H9 (cell line): ENCODE measurements at regions not wholly inside any gene's neighbourhood (a gene's known extent, or its start where the extent isn't known, plus 50 kb on each side); places are given as distances from the start of the nearest gene placed in this dataset.

Experiments used
- DNase-seq: peaks from one replicate; pipeline ENCODE4 v3.0.0-alpha.2; 2017
- H2AFZ ChIP-seq: one replicate; pipeline ENCODE4 v1.6.1; 2013; ENCODE audit warnings: mild to moderate bottlenecking, low read length, control low read depth, moderate library complexity
- H2AK5ac ChIP-seq: 2 replicates; pipeline ENCODE4 v1.6.1; 2013; ENCODE audit warnings: low read length, control low read depth, mixed read lengths; ENCODE audit not compliant: insufficient read length
- H2BK120ac ChIP-seq: one replicate; pipeline ENCODE4 v1.6.1; 2013; ENCODE audit warnings: low read depth, mild to moderate bottlenecking, low read length, control low read depth, inconsistent platforms; ENCODE audit not compliant: poor library complexity, severe bottlenecking
- H2BK12ac ChIP-seq: 2 replicates; pipeline ENCODE4 v1.6.1; 2013; ENCODE audit warnings: low read length, control low read depth, mixed read lengths, low read depth; ENCODE audit not compliant: insufficient read length
- H2BK15ac ChIP-seq: 2 replicates; pipeline ENCODE4 v1.6.1; 2013; ENCODE audit warnings: low read depth, low read length, control low read depth
- H2BK20ac ChIP-seq: one replicate; pipeline ENCODE4 v1.6.1; 2013; ENCODE audit warnings: low read depth, mild to moderate bottlenecking, low read length, control low read depth, inconsistent platforms; ENCODE audit not compliant: poor library complexity, severe bottlenecking
- H2BK5ac ChIP-seq: 2 replicates; pipeline ENCODE4 v1.6.1; 2013; ENCODE audit warnings: low read length, control low read depth, mixed read lengths; ENCODE audit not compliant: insufficient read length
- H3K14ac ChIP-seq: 2 replicates; pipeline ENCODE4 v1.6.1; 2013; ENCODE audit warnings: low read length, control low read depth; ENCODE audit not compliant: insufficient read depth
- H3K18ac ChIP-seq: 2 replicates; pipeline ENCODE4 v1.6.1; 2013; ENCODE audit warnings: low read depth, mild to moderate bottlenecking, mixed read lengths, low read length, control low read depth; ENCODE audit not compliant: insufficient read length
- H3K23ac ChIP-seq: 2 replicates; pipeline ENCODE4 v1.6.1; 2013; ENCODE audit warnings: low read length, control low read depth, mixed read lengths, low read depth; ENCODE audit not compliant: insufficient read length
- H3K23me2 ChIP-seq: 2 replicates; pipeline ENCODE4 v1.6.1; 2013; ENCODE audit warnings: low read depth, mild to moderate bottlenecking, mixed read lengths, low read length, control low read depth; ENCODE audit not compliant: insufficient read length, poor library complexity, severe bottlenecking
- H3K27ac ChIP-seq: 2 replicates; pipeline ENCODE4 v1.5.1; 2013; ENCODE audit warnings: low read length, control low read depth, mixed read lengths, low read depth; ENCODE audit not compliant: insufficient read length
- H3K27me3 ChIP-seq: 2 replicates; pipeline ENCODE4 v1.6.1; 2013; ENCODE audit warnings: low read length, control low read depth, inconsistent platforms; ENCODE audit not compliant: insufficient read depth
- H3K4ac ChIP-seq: 2 replicates; pipeline ENCODE4 v1.6.1; 2013; ENCODE audit warnings: low read depth, mild to moderate bottlenecking, control low read depth, inconsistent platforms, low read length, moderate library complexity
- H3K4me1 ChIP-seq: 2 replicates; pipeline ENCODE4 v1.6.1; 2013; ENCODE audit warnings: low read length, control low read depth, inconsistent platforms; ENCODE audit not compliant: insufficient read depth
- H3K4me2 ChIP-seq: 2 replicates; pipeline ENCODE4 v1.6.1; 2013; ENCODE audit warnings: low read length, control low read depth, mixed read lengths; ENCODE audit not compliant: insufficient read length, insufficient read depth
- H3K56ac ChIP-seq: 2 replicates; pipeline ENCODE4 v1.6.1; 2013; ENCODE audit warnings: low read depth, mild to moderate bottlenecking, mixed read lengths, low read length, control low read depth; ENCODE audit not compliant: insufficient read length
- H3K79me1 ChIP-seq: 2 replicates; pipeline ENCODE4 v1.6.1; 2013; ENCODE audit warnings: low read depth, mild to moderate bottlenecking, moderate library complexity, low read length, control low read depth, inconsistent platforms; ENCODE audit not compliant: insufficient read depth, poor library complexity, severe bottlenecking
- H3K79me2 ChIP-seq: 2 replicates; pipeline ENCODE4 v1.6.1; 2013; ENCODE audit warnings: low read length, control low read depth, inconsistent platforms; ENCODE audit not compliant: insufficient read depth
- H3K9ac ChIP-seq: 2 replicates; pipeline ENCODE4 v1.6.1; 2013; ENCODE audit warnings: low read length, control low read depth, mixed read lengths; ENCODE audit not compliant: insufficient read length; ENCODE audit errors: extremely low read depth
- H3K9me3 ChIP-seq: one replicate; pipeline ENCODE4 v1.6.1; 2013; ENCODE audit warnings: low read depth, low read length, inconsistent platforms; ENCODE audit not compliant: control insufficient read depth
- H3T11ph ChIP-seq: one replicate; pipeline ENCODE4 v1.6.1; 2013; ENCODE audit warnings: mild to moderate bottlenecking, low read length, control low read depth, inconsistent platforms
- H4K20me1 ChIP-seq: one replicate; pipeline ENCODE4 v1.6.1; 2013; ENCODE audit not compliant: control insufficient read depth, insufficient read length, insufficient read depth
- H4K5ac ChIP-seq: 2 replicates; pipeline ENCODE4 v1.6.1; 2013; ENCODE audit warnings: low read depth, mild to moderate bottlenecking, mixed read lengths, low read length, control low read depth; ENCODE audit not compliant: insufficient read length
- H4K8ac ChIP-seq: replicated peaks from 2 replicates; pipeline ENCODE4 v1.6.1; 2013; ENCODE audit warnings: low read length, control low read depth, mixed read lengths, low read depth; ENCODE audit not compliant: insufficient read length
- H4K91ac ChIP-seq: 2 replicates; pipeline ENCODE4 v1.6.1; 2013; ENCODE audit warnings: low read depth, mild to moderate bottlenecking, moderate library complexity, mixed read lengths, low read length, control low read depth; ENCODE audit not compliant: insufficient read length
- H3K27ac Mint-ChIP-seq, 3 experiments: 2 replicates in 2 of 3; 3 replicates in 1 of 3; pipeline ENCODE4 v1.8.0; 2020 to 2021; ENCODE audit warnings: mixed read lengths in 3 of 3, mild to moderate bottlenecking in 1 of 3, moderate library complexity in 1 of 3
- H3K27me3 Mint-ChIP-seq: 2 replicates; pipeline ENCODE4 v1.8.0; 2021; ENCODE audit warnings: low read depth, mild to moderate bottlenecking, moderate library complexity, mixed read lengths
- H3K36me3 Mint-ChIP-seq, 3 experiments: 2 replicates in 2 of 3; 3 replicates in 1 of 3; pipeline ENCODE4 v1.8.0; 2020 to 2021; ENCODE audit warnings: low read depth in 3 of 3, mixed read lengths in 3 of 3; ENCODE audit not compliant: insufficient read depth in 1 of 3
- H3K4me1 Mint-ChIP-seq, 2 experiments: 2 replicates each; pipeline ENCODE4 v1.8.0; 2020; ENCODE audit warnings: mixed read lengths in 2 of 2
- H3K4me3 Mint-ChIP-seq, 2 experiments: 2 replicates in 1 of 2; 3 replicates in 1 of 2; pipeline ENCODE4 v1.8.0; 2020 to 2021; ENCODE audit warnings: mild to moderate bottlenecking in 2 of 2, mixed read lengths in 2 of 2, moderate library complexity in 1 of 2
- H3K9me3 Mint-ChIP-seq, 2 experiments: 2 replicates in 1 of 2; 3 replicates in 1 of 2; pipeline ENCODE4 v1.8.0; 2020; ENCODE audit warnings: mild to moderate bottlenecking in 2 of 2, mixed read lengths in 2 of 2, moderate library complexity in 1 of 2
- CTCF ChIP-seq: fragments of 200-600 bp; sonication (generic); conservative IDR thresholded peaks from 3 replicates; pipeline ENCODE4 v1.8.0; 2021; ENCODE audit warnings: antibody characterized with exemption, mild to moderate bottlenecking
- WGBS: extraction: QIAGEN DNeasy Blood & Tissue Kit; methylation state at CpG from one replicate; pipeline ENCODE4 v1.1.7; 2013; ENCODE audit warnings: missing lambda C conversion rate, low lambda C conversion rate, mixed read lengths; ENCODE audit not compliant: insufficient read length; ENCODE audit errors: extremely low coverage; 5-methylcytosine and 5-hydroxymethylcytosine counted together

- no peak overlapping the region for H3T11ph ChIP-seq
- WGBS: no CpG with 5 or more reads among the region's 2 CpGs
- no peak overlapping the region for H3K27ac Mint-ChIP-seq
These were observed 876.3 kb downstream of the BCL11A start for GRCh38 chr2:59677158-59677557.

More at GRCh38 chr2:59677158-59677557, 876.3 kb downstream of the BCL11A start:
- Mint-ChIP-seq H3K4me3 (no peak overlapping the region), H3K27me3 (no peaks in the 10 kb centered on the region), H3K9me3 (no peaks in the 10 kb centered on the region), H3K36me3 (no peaks in the 10 kb centered on the region), H3K4me1 (no peaks in the 10 kb centered on the region)
- Histone ChIP-seq H4K8ac (no peak overlapping the region), H2AFZ (no peak overlapping the region), H2BK20ac (no peak overlapping the region), H3K14ac (no peak overlapping the region), H3K4me2 (no peak overlapping the region), H4K91ac (no peak overlapping the region), H3K56ac (no peak overlapping the region), H4K20me1 (no peaks in the 10 kb centered on the region), H3K9ac (no peak overlapping the region), H3K4me1 (no peaks in the 10 kb centered on the region), H2BK15ac (no peak overlapping the region), H2BK120ac (no peak overlapping the region), H3K23ac (no peak overlapping the region), H3K27me3 (no peaks in the 10 kb centered on the region), H3K79me2 (no peaks in the 10 kb centered on the region), H3K23me2 (no peaks in the 10 kb centered on the region), H3K9me3 (no peaks in the 10 kb centered on the region), H2BK12ac (no peak overlapping the region), H2AK5ac (no peak overlapping the region), H3K27ac (no peak overlapping the region), H3K79me1 (no peaks in the 10 kb centered on the region), H4K5ac (no peak overlapping the region), H2BK5ac (no peak overlapping the region), H3K4ac (no peak overlapping the region), H3K18ac (no peak overlapping the region)
- TF ChIP-seq CTCF: no peak
- DNase-seq: no peak
